ENCODE measurements at regions not wholly inside any gene's neighbourhood (a gene's known extent, or its start where the extent isn't known, plus 50 kb on each side); places are given as distances from the start of the nearest gene placed in this dataset.
"Not testable (repeated sequence)": the region's sequence is repeated elsewhere in the genome, so short reads cannot be mapped to it uniquely, and the experiment has no call there.

DNA sequence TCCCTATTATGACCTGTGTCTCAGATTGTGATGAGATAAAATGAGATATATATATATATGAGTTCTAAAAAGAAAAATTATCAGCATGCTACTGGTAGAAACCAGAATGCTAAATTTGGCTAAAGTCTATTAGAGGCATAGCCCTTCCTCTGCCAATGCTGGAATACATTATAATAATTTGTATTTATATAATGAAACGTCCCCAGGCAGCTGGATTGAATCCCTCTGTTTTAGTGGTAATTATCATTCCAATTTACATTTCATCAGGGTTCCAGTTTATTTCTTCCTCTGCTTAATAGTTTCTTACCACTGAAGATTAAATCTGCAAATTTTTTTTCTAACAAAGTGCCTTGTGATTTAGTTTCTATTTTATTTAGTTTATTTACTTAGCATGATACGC is 71.8 kb upstream of the ABI1 start:
- TF ChIP-seq CTCF (conservative IDR thresholded peaks at IDR 0.05), result no peak
- Mint-ChIP-seq H3K36me3 (ENCODE audit: low read depth) (no peaks in the 10 kb centered on the region), H3K9me3 (no peaks in the 10 kb centered on the region), H3K4me1 (peaks cover 5% of the 10 kb centered on the region), H3K27me3 (ENCODE audit: insufficient read depth) (peaks cover 3% of the 10 kb centered on the region), H3K27ac (no peak overlapping the region), H3K4me3 (no peak overlapping the region)
- Histone ChIP-seq H3K9ac (ENCODE audit: extremely low read depth, low read length, poor library complexity, severe bottlenecking) (no peak overlapping the region), H3K4me3 (ENCODE audit: low read length) (no peak overlapping the region), H3K9me3 (ENCODE audit: control insufficient read depth, low read length) (no peaks in the 10 kb centered on the region), H3K27ac (ENCODE audit: low read depth, low read length) (no peak overlapping the region), H3K36me3 (ENCODE audit: control insufficient read depth, insufficient read depth, low read length) (no peaks in the 10 kb centered on the region), H3K27me3 (ENCODE audit: control insufficient read depth, insufficient read depth, low read length, poor library complexity, severe bottlenecking) (no peaks in the 10 kb centered on the region), H3K4me1 (ENCODE audit: control insufficient read depth, insufficient read depth, low read length) (no peaks in the 10 kb centered on the region)
- WGBS, 2 experiments (ENCODE audit: insufficient coverage in 1 of 2, insufficient read length in 1 of 2), result 100% methylated on average over 1 of the region's 2 CpGs
- DNase-seq, result no peak

DNA sequence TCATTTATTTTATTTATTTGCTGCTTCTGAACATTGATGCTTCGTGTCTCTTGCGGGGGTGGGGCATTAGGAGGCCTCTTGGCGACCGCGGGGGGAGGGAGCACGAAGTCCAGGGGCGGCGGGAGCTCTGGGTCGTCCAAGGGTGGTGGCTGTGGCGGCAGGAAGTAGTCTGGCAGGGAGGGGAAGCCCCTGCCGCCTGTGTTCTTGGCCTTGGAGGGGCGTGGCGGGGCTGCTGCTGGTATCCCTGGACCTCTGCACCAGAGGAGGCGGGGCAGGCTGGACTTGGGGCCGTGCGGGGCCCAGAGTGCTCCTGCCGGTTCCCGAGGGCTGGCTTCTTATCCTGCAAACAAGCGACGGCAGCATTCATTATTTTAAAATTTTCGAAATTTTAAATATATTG is 70.5 kb upstream of the ABI1 start:
- H3K9ac ChIP-seq (ENCODE audit: extremely low read depth, low read length, poor library complexity, severe bottlenecking), result no peak overlapping the region
- WGBS, 2 experiments (ENCODE audit: insufficient coverage in 1 of 2, insufficient read length in 1 of 2), result 43 to 60% methylated on average over 1 to 21 of the region's 21 CpGs
- DNase-seq, result peak; percentile 84
- no peak overlapping the region for H3K27ac ChIP-seq (ENCODE audit: low read depth, low read length)
- H3K4me3 ChIP-seq (ENCODE audit: low read length), result no peak overlapping the region
- H3K27ac Mint-ChIP-seq, result no peak overlapping the region
- H3K27me3 Mint-ChIP-seq (ENCODE audit: insufficient read depth), result peaks cover 3% of the 10 kb centered on the region
- no peak for TF ChIP-seq CTCF (conservative IDR thresholded peaks at IDR 0.05)
- H3K27me3 ChIP-seq (ENCODE audit: control insufficient read depth, insufficient read depth, low read length, poor library complexity, severe bottlenecking), result no peaks in the 10 kb centered on the region
- peak overlapping the region; percentile 50 for H3K4me3 Mint-ChIP-seq
- H3K9me3 ChIP-seq (ENCODE audit: control insufficient read depth, low read length), result no peaks in the 10 kb centered on the region
- no peaks in the 10 kb centered on the region for H3K36me3 Mint-ChIP-seq (ENCODE audit: low read depth)
- no peaks in the 10 kb centered on the region for H3K4me1 ChIP-seq (ENCODE audit: control insufficient read depth, insufficient read depth, low read length)
- peaks cover 5% of the 10 kb centered on the region for H3K4me1 Mint-ChIP-seq
- no peaks in the 10 kb centered on the region for H3K9me3 Mint-ChIP-seq
- no peaks in the 10 kb centered on the region for H3K36me3 ChIP-seq (ENCODE audit: control insufficient read depth, insufficient read depth, low read length)

GRCh38 chr10:26922824-26923223 is 62.1 kb upstream of the ABI1 start:
- not testable (repeated sequence) for H3K36me3 Mint-ChIP-seq (ENCODE audit: low read depth); H3K27ac ChIP-seq (ENCODE audit: low read depth, low read length); H3K4me1 ChIP-seq (ENCODE audit: control insufficient read depth, insufficient read depth, low read length); H3K4me3 ChIP-seq (ENCODE audit: low read length); H3K4me1 Mint-ChIP-seq; H3K4me3 Mint-ChIP-seq; H3K9me3 ChIP-seq (ENCODE audit: control insufficient read depth, low read length); H3K9me3 Mint-ChIP-seq; H3K27me3 Mint-ChIP-seq (ENCODE audit: insufficient read depth); H3K27me3 ChIP-seq (ENCODE audit: control insufficient read depth, insufficient read depth, low read length, poor library complexity, severe bottlenecking); H3K9ac ChIP-seq (ENCODE audit: extremely low read depth, low read length, poor library complexity, severe bottlenecking); DNase-seq; H3K27ac Mint-ChIP-seq; H3K36me3 ChIP-seq (ENCODE audit: control insufficient read depth, insufficient read depth, low read length)
- WGBS, 2 experiments (ENCODE audit: insufficient coverage in 1 of 2, insufficient read length in 1 of 2), result 80 to 91% methylated on average over 1 to 3 of the region's 3 CpGs

GRCh38 chr10:26919156-26919860 is 58.5 kb upstream of the ABI1 start:
- H3K36me3 Mint-ChIP-seq (ENCODE audit: low read depth); H3K36me3 ChIP-seq (ENCODE audit: control insufficient read depth, insufficient read depth, low read length); H3K4me3 ChIP-seq (ENCODE audit: low read length); H3K9me3 ChIP-seq (ENCODE audit: control insufficient read depth, low read length); DNase-seq; H3K4me3 Mint-ChIP-seq; H3K27ac Mint-ChIP-seq; H3K9ac ChIP-seq (ENCODE audit: extremely low read depth, low read length, poor library complexity, severe bottlenecking); H3K4me1 ChIP-seq (ENCODE audit: control insufficient read depth, insufficient read depth, low read length); H3K4me1 Mint-ChIP-seq; H3K27me3 ChIP-seq (ENCODE audit: control insufficient read depth, insufficient read depth, low read length, poor library complexity, severe bottlenecking); H3K9me3 Mint-ChIP-seq; H3K27ac ChIP-seq (ENCODE audit: low read depth, low read length); H3K27me3 Mint-ChIP-seq (ENCODE audit: insufficient read depth): not testable (repeated sequence)
- 95 to 98% methylated on average over 9 to 15 of the region's 16 CpGs for WGBS, 2 experiments (ENCODE audit: insufficient coverage in 1 of 2, insufficient read length in 1 of 2)
